ENCODE measurements at regions not wholly inside any gene's neighbourhood (a gene's known extent, or its start where the extent isn't known, plus 50 kb on each side); places are given as distances from the start of the nearest gene placed in this dataset.

GRCh38 chr3:157868196-157868595, 238.0 kb downstream of the SHOX2 start:
- no peaks in the 10 kb centered on the region for H3K9me3 ChIP-seq
- H3K27ac ChIP-seq: no peak overlapping the region
- no peaks in the 10 kb centered on the region for H3K27me3 ChIP-seq (ENCODE audit: low read depth)
- no peaks in the 10 kb centered on the region for H3K36me3 ChIP-seq
- intact Hi-C loops (cut with DNase I): no loop called here
- H3K4me1 ChIP-seq: no peaks in the 10 kb centered on the region
- no peak for TF ChIP-seq CTCF (IDR thresholded peaks at IDR 0.05)
- ATAC-seq (peak in 1 of 2 donors; percentile 9), DNase-seq (no peak)
- H3K4me3 ChIP-seq: no peak overlapping the region

GRCh38 chr3:157865352-157866000, 240.7 kb downstream of the SHOX2 start:
- Histone ChIP-seq H3K4me3 (no peak overlapping the region), H3K27me3 (ENCODE audit: low read depth) (no peaks in the 10 kb centered on the region), H3K27ac (no peak overlapping the region), H3K9me3 (no peaks in the 10 kb centered on the region), H3K36me3 (no peaks in the 10 kb centered on the region), H3K4me1 (no peaks in the 10 kb centered on the region)
- ATAC-seq (peak in 1 of 2 donors; percentile 30), DNase-seq (peak; percentile 48)
- TF ChIP-seq CTCF (IDR thresholded peaks at IDR 0.05): peak; percentile 55
- intact Hi-C loops (cut with DNase I): no loop called here

- Histone ChIP-seq H3K27ac (no peak overlapping the region), H3K36me3 (no peaks in the 10 kb centered on the region), H3K4me3 (no peak overlapping the region), H3K27me3 (ENCODE audit: low read depth) (no peaks in the 10 kb centered on the region), H3K4me1 (no peaks in the 10 kb centered on the region), H3K9me3 (no peaks in the 10 kb centered on the region)
- intact Hi-C loops (cut with DNase I): no loop called here
- ATAC-seq: no peak
- no peak for TF ChIP-seq CTCF (IDR thresholded peaks at IDR 0.05)
- DNase-seq: no peak
These were observed 245.0 kb downstream of the SHOX2 start for GRCh38 chr3:157861076-157861765.

- ATAC-seq (no peak), DNase-seq (no peak)
- Histone ChIP-seq H3K27me3 (ENCODE audit: low read depth) (no peaks in the 10 kb centered on the region), H3K27ac (no peak overlapping the region), H3K4me1 (no peaks in the 10 kb centered on the region), H3K4me3 (no peak overlapping the region), H3K36me3 (no peaks in the 10 kb centered on the region), H3K9me3 (no peaks in the 10 kb centered on the region)
- TF ChIP-seq CTCF (IDR thresholded peaks at IDR 0.05): no peak
- intact Hi-C loops (cut with DNase I): no loop called here
These were observed 246.7 kb downstream of the SHOX2 start for GRCh38 chr3:157859541-157859940.

GRCh38 chr3:157858821-157859220, 247.4 kb downstream of the SHOX2 start:
- ATAC-seq (no peak), DNase-seq (no peak)
- intact Hi-C loops (cut with DNase I): no loop called here
- no peak for TF ChIP-seq CTCF (IDR thresholded peaks at IDR 0.05)
- Histone ChIP-seq H3K4me3 (no peak overlapping the region), H3K27me3 (ENCODE audit: low read depth) (no peaks in the 10 kb centered on the region), H3K27ac (no peak overlapping the region), H3K9me3 (no peaks in the 10 kb centered on the region), H3K4me1 (no peaks in the 10 kb centered on the region), H3K36me3 (no peaks in the 10 kb centered on the region)
